ENCODE measurements at regions not wholly inside any gene's neighbourhood (a gene's known extent, or its start where the extent isn't known, plus 50 kb on each side); places are given as distances from the start of the nearest gene placed in this dataset.
"Not testable (repeated sequence)": the region's sequence is repeated elsewhere in the genome, so short reads cannot be mapped to it uniquely, and the experiment has no call there.

DNA sequence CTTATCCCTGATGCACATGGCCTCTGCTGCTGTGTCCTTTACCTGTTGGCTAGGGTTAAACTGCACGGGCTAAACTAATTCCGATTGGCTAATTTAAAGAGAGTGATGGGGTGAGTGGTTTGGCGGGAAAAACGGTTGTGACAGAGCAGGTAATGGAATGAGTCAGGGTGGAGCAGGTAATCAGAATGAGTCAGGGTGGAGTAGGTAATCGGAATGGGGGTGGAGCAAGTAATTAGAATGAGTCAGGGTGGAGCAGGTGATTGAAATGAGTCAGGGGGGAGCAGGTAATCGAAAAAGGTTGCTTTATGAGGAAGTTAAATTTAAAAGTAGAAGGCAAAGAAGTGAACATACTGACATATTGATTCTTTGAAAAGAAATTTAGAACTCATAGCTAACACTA is 185.2 kb downstream of the OTOL1 start:
- WGBS (ENCODE audit: insufficient coverage): 79% methylated on average over 6 of the region's 6 CpGs
- H3K9me3 ChIP-seq; H3K4me1 Mint-ChIP-seq; POLR2A ChIA-PET; DNase-seq; ATAC-seq (replicated peaks in 1 of 4); H3K27ac Mint-ChIP-seq; H3K4me3 Mint-ChIP-seq; H3K27ac ChIP-seq (ENCODE audit: low read length); CTCF ChIA-PET; H3K36me3 ChIP-seq (ENCODE audit: control insufficient read depth in 2 of 2, extremely low read depth in 1 of 2, insufficient read depth in 1 of 2, low read length in 1 of 2); H3K36me3 Mint-ChIP-seq; H3K27me3 ChIP-seq (replicated peaks in 1 of 2; ENCODE audit: control insufficient read depth in 2 of 2, extremely low read depth in 1 of 2, insufficient read depth in 2 of 2, low read length in 1 of 2); H3K27me3 Mint-ChIP-seq; H3K4me3 ChIP-seq (ENCODE audit: control insufficient read depth in 1 of 2, extremely low read depth in 1 of 2, low read length in 1 of 2); H3K4me1 ChIP-seq (ENCODE audit: control insufficient read depth in 1 of 2, extremely low read depth in 1 of 2, insufficient read depth in 2 of 2, low read length in 2 of 2): not testable (repeated sequence)
- peaks cover 0 to 14% (median 4%) of the 10 kb centered on the region in 3 donors for H3K9me3 Mint-ChIP-seq

DNA sequence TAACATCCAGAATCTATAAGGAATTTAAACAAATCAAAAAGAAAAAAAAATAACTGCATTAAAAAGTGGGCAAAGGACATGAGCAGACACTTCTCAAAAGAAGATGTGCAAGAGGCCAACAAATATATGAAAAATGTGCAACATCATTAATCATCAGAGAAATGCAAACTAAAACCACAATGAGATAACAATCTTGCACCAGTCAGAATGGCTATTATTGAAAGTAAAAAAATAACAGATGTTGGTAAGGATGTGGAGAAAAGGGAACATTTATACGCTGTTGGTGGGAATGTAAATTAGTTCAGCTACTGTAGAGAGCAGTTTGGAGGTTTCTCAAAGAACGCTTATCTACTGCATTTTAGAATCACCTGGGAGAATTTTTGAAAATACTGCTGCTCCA is 186.1 kb downstream of the OTOL1 start:
- no peak for ATAC-seq (replicated peaks in 1 of 4)
- no peak overlapping the region for H3K27ac ChIP-seq (ENCODE audit: low read length)
- H3K4me1 ChIP-seq (ENCODE audit: control insufficient read depth in 1 of 2, extremely low read depth in 1 of 2, insufficient read depth in 2 of 2, low read length in 2 of 2): no peaks in the 10 kb centered on the region
- no peak overlapping the region for H3K4me3 Mint-ChIP-seq
- H3K9me3 Mint-ChIP-seq: peaks cover 0 to 14% (median 4%) of the 10 kb centered on the region in 3 donors
- POLR2A ChIA-PET: no interaction called here
- WGBS (ENCODE audit: insufficient coverage): no CpG with 5 or more reads among the region's 2 CpGs
- H3K9me3 ChIP-seq: no peaks in the 10 kb centered on the region
- no peak overlapping the region for H3K4me3 ChIP-seq (ENCODE audit: control insufficient read depth in 1 of 2, extremely low read depth in 1 of 2, low read length in 1 of 2)
- H3K4me1 Mint-ChIP-seq: no peaks in the 10 kb centered on the region
- no peaks in the 10 kb centered on the region for H3K36me3 ChIP-seq (ENCODE audit: control insufficient read depth in 2 of 2, extremely low read depth in 1 of 2, insufficient read depth in 1 of 2, low read length in 1 of 2)
- H3K27me3 ChIP-seq (replicated peaks in 1 of 2; ENCODE audit: control insufficient read depth in 2 of 2, extremely low read depth in 1 of 2, insufficient read depth in 2 of 2, low read length in 1 of 2): no peaks in the 10 kb centered on the region
- H3K27me3 Mint-ChIP-seq: no peaks in the 10 kb centered on the region
- no peaks in the 10 kb centered on the region for H3K36me3 Mint-ChIP-seq
- H3K27ac Mint-ChIP-seq: no peak overlapping the region
- no peak for DNase-seq
- CTCF ChIA-PET: no interaction called here

DNA sequence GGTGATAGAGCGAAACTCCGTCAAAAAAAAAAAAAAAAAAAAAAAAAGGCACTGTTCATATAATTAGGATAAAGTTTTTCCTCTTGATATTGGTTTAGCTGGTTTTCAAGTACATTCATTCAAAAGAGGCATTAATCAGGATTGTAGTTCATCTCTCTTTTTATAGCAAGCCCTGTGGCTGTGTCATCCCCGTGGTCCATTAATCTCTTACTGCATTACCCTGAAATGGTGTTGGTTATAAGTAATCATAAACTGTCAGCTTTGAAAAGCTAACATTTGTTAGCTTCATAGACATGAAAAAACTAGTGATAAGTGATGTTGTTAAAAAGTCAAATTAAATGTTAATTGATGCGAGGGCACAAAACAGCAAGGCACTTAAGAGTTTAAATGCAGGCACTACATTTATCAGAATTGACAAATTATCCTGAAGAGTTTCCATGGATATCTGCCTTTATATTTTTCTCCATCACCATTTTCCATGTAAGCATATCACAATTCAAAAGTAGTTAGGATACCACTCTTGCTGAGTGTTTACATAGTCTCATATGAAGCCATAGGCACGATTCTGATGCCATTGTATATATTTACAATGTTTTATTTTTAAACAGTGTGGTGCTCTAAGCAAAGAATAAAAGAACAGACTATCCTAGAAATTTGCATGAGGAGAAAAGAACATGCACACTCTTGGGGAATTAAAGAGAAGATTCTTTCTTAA is 193.1 kb downstream of the OTOL1 start:
- 93% methylated on average over 3 of the region's 5 CpGs for WGBS (ENCODE audit: insufficient coverage)
- POLR2A ChIA-PET: no interaction called here

DNA sequence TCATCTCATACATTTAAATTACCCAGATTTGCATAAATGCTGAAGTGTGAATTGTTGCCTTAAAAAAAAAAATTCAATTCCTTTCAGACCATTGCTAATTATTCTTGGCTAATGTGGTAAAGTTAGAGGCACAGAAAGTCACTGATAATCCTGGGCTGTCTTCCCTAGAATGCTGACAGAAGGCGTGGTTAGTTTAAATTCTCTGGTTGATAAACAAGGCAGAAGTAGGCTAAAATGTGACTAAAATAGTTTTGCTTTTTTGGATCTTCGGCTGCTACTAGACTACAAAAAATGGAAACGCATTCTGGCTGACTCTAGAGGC is 193.7 kb downstream of the OTOL1 start:
- POLR2A ChIA-PET: no interaction called here
- Histone ChIP-seq H3K36me3 (ENCODE audit: control insufficient read depth in 2 of 2, extremely low read depth in 1 of 2, insufficient read depth in 1 of 2, low read length in 1 of 2) (no peaks in the 10 kb centered on the region), H3K27me3 (replicated peaks in 1 of 2; ENCODE audit: control insufficient read depth in 2 of 2, extremely low read depth in 1 of 2, insufficient read depth in 2 of 2, low read length in 1 of 2) (no peaks in the 10 kb centered on the region), H3K27ac (ENCODE audit: low read length) (no peak overlapping the region), H3K4me1 (ENCODE audit: control insufficient read depth in 1 of 2, extremely low read depth in 1 of 2, insufficient read depth in 2 of 2, low read length in 2 of 2) (no peaks in the 10 kb centered on the region), H3K4me3 (ENCODE audit: control insufficient read depth in 1 of 2, extremely low read depth in 1 of 2, low read length in 1 of 2) (no peak overlapping the region), H3K9me3 (no peaks in the 10 kb centered on the region)
- ATAC-seq (replicated peaks in 1 of 4) (no peak), DNase-seq (no peak)
- no peaks in the 10 kb centered on the region for H3K27me3 Mint-ChIP-seq
- peaks cover 4 to 11% (median 7%) of the 10 kb centered on the region in 3 donors for H3K9me3 Mint-ChIP-seq
- CTCF ChIA-PET: no interaction called here
- H3K4me3 Mint-ChIP-seq: no peak overlapping the region
- H3K4me1 Mint-ChIP-seq: no peaks in the 10 kb centered on the region
- H3K27ac Mint-ChIP-seq: no peak overlapping the region
- no peaks in the 10 kb centered on the region for H3K36me3 Mint-ChIP-seq
- WGBS (ENCODE audit: insufficient coverage): 100% methylated on average over 1 of the region's 3 CpGs

More for the DNA sequence above, 193.1 kb downstream of the OTOL1 start:
- Histone ChIP-seq H3K27ac (ENCODE audit: low read length) (no peak overlapping the region), H3K4me3 (ENCODE audit: control insufficient read depth in 1 of 2, extremely low read depth in 1 of 2, low read length in 1 of 2) (no peak overlapping the region), H3K4me1 (ENCODE audit: control insufficient read depth in 1 of 2, extremely low read depth in 1 of 2, insufficient read depth in 2 of 2, low read length in 2 of 2) (no peaks in the 10 kb centered on the region), H3K27me3 (replicated peaks in 1 of 2; ENCODE audit: control insufficient read depth in 2 of 2, extremely low read depth in 1 of 2, insufficient read depth in 2 of 2, low read length in 1 of 2) (no peaks in the 10 kb centered on the region), H3K9me3 (no peaks in the 10 kb centered on the region), H3K36me3 (ENCODE audit: control insufficient read depth in 2 of 2, extremely low read depth in 1 of 2, insufficient read depth in 1 of 2, low read length in 1 of 2) (no peaks in the 10 kb centered on the region)
- no peak for ATAC-seq (replicated peaks in 1 of 4)
- Mint-ChIP-seq H3K9me3 (peaks cover 4 to 11% (median 7%) of the 10 kb centered on the region in 3 donors), H3K4me3 (no peak overlapping the region), H3K36me3 (no peaks in the 10 kb centered on the region), H3K4me1 (no peaks in the 10 kb centered on the region), H3K27ac (no peak overlapping the region), H3K27me3 (no peaks in the 10 kb centered on the region)
- CTCF ChIA-PET: no interaction called here
- no peak for DNase-seq

DNA sequence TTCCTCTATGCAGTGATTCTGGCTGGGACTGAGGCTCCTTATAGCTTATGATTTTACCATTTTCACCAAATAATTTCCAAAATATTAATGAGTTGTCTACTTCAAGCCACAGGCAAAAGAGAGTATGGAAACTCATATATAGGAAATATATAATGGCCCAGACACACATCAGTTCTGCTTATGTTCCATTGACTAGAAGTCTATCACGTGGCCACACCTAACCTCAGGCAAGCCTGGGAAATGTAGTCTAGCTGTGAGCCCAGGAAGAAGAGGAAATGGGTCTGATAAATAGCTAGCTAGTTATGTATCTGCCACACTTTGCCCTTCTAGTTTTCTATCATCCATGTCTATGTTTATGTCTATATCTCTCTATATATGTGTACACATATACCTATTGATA is 195.1 kb downstream of the OTOL1 start:
- no peak for DNase-seq
- peaks cover 0 to 11% (median 0%) of the 10 kb centered on the region in 3 donors for H3K9me3 Mint-ChIP-seq
- no peaks in the 10 kb centered on the region for H3K36me3 ChIP-seq (ENCODE audit: control insufficient read depth in 2 of 2, extremely low read depth in 1 of 2, insufficient read depth in 1 of 2, low read length in 1 of 2)
- no peaks in the 10 kb centered on the region for H3K4me1 Mint-ChIP-seq
- no peaks in the 10 kb centered on the region for H3K27me3 Mint-ChIP-seq
- H3K4me3 ChIP-seq (ENCODE audit: control insufficient read depth in 1 of 2, extremely low read depth in 1 of 2, low read length in 1 of 2): no peak overlapping the region
- no peak for ATAC-seq (replicated peaks in 1 of 4)
- H3K36me3 Mint-ChIP-seq: no peaks in the 10 kb centered on the region
- POLR2A ChIA-PET: no interaction called here
- WGBS (ENCODE audit: insufficient coverage): no CpG with 5 or more reads among the region's 1 CpG
- H3K4me3 Mint-ChIP-seq: no peak overlapping the region
- CTCF ChIA-PET: no interaction called here
- no peak overlapping the region for H3K27ac Mint-ChIP-seq
- no peaks in the 10 kb centered on the region for H3K9me3 ChIP-seq
- H3K4me1 ChIP-seq (ENCODE audit: control insufficient read depth in 1 of 2, extremely low read depth in 1 of 2, insufficient read depth in 2 of 2, low read length in 2 of 2): no peaks in the 10 kb centered on the region
- no peaks in the 10 kb centered on the region for H3K27me3 ChIP-seq (replicated peaks in 1 of 2; ENCODE audit: control insufficient read depth in 2 of 2, extremely low read depth in 1 of 2, insufficient read depth in 2 of 2, low read length in 1 of 2)
- no peak overlapping the region for H3K27ac ChIP-seq (ENCODE audit: low read length)

DNA sequence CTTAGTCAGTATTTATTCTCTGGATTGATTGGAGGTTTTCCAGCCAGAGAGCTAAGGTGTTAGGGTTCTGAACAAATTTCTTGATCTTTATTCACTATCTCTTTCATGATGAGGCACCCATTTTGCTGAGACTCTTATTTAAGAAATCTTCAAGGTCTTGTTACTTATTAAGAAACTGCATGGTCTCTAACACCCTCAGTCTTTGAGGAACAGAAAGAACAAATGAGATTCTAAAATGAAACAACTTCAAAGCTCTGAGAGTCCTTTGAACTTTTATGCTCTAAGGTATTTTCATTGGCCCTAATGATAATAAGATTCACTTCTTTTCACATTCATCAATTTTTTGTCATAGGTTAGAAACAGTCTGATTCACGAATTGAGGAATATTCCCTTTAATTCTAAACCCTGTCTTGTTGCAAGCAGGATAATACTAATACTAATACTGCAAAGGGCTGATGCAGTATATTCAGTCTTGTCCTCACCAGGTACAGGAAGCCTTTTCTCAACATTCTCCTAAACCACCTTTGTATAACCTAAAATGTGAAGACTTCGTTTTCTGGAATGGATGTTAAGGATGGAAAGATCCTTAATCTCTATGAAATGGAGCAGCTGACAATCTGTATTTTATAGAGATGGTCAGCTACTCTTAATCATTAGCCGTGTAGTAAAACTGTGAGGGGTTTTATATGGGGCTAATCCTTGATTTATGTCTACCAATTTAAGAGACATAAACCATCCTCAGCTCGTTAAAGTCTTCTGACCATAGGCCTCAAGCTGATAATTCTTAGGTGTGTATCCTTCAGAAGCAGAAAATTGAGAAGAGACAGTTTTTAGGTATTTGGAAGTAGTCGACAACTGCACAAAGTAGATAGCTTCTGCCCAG is 198.3 kb downstream of the OTOL1 start:
- Histone ChIP-seq H3K27ac (ENCODE audit: low read length) (no peak overlapping the region), H3K9me3 (no peaks in the 10 kb centered on the region), H3K4me1 (ENCODE audit: control insufficient read depth in 1 of 2, extremely low read depth in 1 of 2, insufficient read depth in 2 of 2, low read length in 2 of 2) (no peaks in the 10 kb centered on the region), H3K4me3 (ENCODE audit: control insufficient read depth in 1 of 2, extremely low read depth in 1 of 2, low read length in 1 of 2) (no peak overlapping the region), H3K27me3 (replicated peaks in 1 of 2; ENCODE audit: control insufficient read depth in 2 of 2, extremely low read depth in 1 of 2, insufficient read depth in 2 of 2, low read length in 1 of 2) (no peaks in the 10 kb centered on the region), H3K36me3 (ENCODE audit: control insufficient read depth in 2 of 2, extremely low read depth in 1 of 2, insufficient read depth in 1 of 2, low read length in 1 of 2) (no peaks in the 10 kb centered on the region)
- ChIA-PET POLR2A (no interaction called here), CTCF (no interaction called here)
- DNase-seq (no peak), ATAC-seq (replicated peaks in 1 of 4) (no peak)
- Mint-ChIP-seq H3K27ac (no peak overlapping the region), H3K36me3 (no peaks in the 10 kb centered on the region), H3K4me1 (no peaks in the 10 kb centered on the region), H3K27me3 (no peaks in the 10 kb centered on the region), H3K4me3 (no peak overlapping the region), H3K9me3 (peaks cover 0 to 8% (median 0%) of the 10 kb centered on the region in 3 donors)
- no CpG with 5 or more reads among the region's 5 CpGs for WGBS (ENCODE audit: insufficient coverage)

Measured in T-cell (primary cell).